HEK293 (cell line): ENCODE measurements at regions not wholly inside any gene's neighbourhood (a gene's known extent, or its start where the extent isn't known, plus 50 kb on each side); places are given as distances from the start of the nearest gene placed in this dataset.

Experiments
- CTCF ChIA-PET: fragments of 350-600 bp; formaldehyde crosslinking; extraction: SDS; loops from one replicate; lab custom pipeline; 2021; ENCODE audit warnings: antibody characterized with exemption; lab: Yijun Ruan, JAX
- POLR2A ChIA-PET: fragments of 300-600 bp; formaldehyde crosslinking; extraction: SDS; loops from one replicate; lab custom pipeline; 2020; ENCODE audit warnings: antibody characterized with exemption, inconsistent platforms; lab: Yijun Ruan, JAX
- H3K27ac ChIP-seq: fragments of 200-500 bp; sonication (Bioruptor generic); 2 replicates; pipeline ENCODE4 v1.5.1; 2014; ENCODE audit warnings: low read depth, low read length, control low read depth, inconsistent platforms; ENCODE audit errors: extremely low read depth
- H3K36me3 ChIP-seq, 2 experiments: fragments of 200-500 bp in 1 of 2; sonication (Bioruptor generic) in 1 of 2; 1 replicate in 1 of 2; 2 replicates in 1 of 2; pipeline ENCODE4 v1.5.1; 2014 to 2017; ENCODE audit warnings: inconsistent platforms in 2 of 2, low read length in 2 of 2; ENCODE audit not compliant: control insufficient read depth in 2 of 2, insufficient read depth in 1 of 2
- H3K4me1 ChIP-seq: fragments of 200-500 bp; sonication (Bioruptor generic); 2 replicates; pipeline ENCODE4 v1.5.1; 2014; ENCODE audit warnings: mild to moderate bottlenecking, low read length, inconsistent platforms; ENCODE audit not compliant: control insufficient read depth, insufficient read depth
- H3K4me3 ChIP-seq: 2 replicates; pipeline ENCODE4 v1.5.1; 2011; ENCODE audit warnings: low read depth, mild to moderate bottlenecking, control low read depth, low read length, moderate library complexity
- H3K9me3 ChIP-seq: fragments of 200-500 bp; sonication (Bioruptor generic); 2 replicates; pipeline ENCODE4 v1.5.1; 2014; ENCODE audit warnings: low read depth, low read length, inconsistent platforms; ENCODE audit not compliant: control insufficient read depth, insufficient read depth
- BCL11B ChIP-seq: fragments of 450-650 bp; formaldehyde crosslinking; IDR thresholded peaks from 2 replicates; pipeline ENCODE4 v1.5.1; 2016; ENCODE audit warnings: low read depth, missing biosample characterization, missing genetic modification characterization
- KLF16 ChIP-seq: fragments of 450-650 bp; formaldehyde crosslinking; IDR thresholded peaks from 2 replicates; pipeline ENCODE4 v1.5.1; 2017; ENCODE audit warnings: missing biosample characterization, missing genetic modification characterization
- KLF8 ChIP-seq: fragments of 450-650 bp; formaldehyde crosslinking; IDR thresholded peaks from 2 replicates; pipeline ENCODE4 v1.5.1; 2016; ENCODE audit warnings: missing biosample characterization, missing genetic modification characterization
- MZF1 ChIP-seq: fragments of 450-650 bp; formaldehyde crosslinking; IDR thresholded peaks from 2 replicates; pipeline ENCODE4 v1.5.1; 2017; ENCODE audit warnings: missing biosample characterization, missing genetic modification characterization, borderline replicate concordance
- PRDM1 ChIP-seq: fragments of 450-650 bp; formaldehyde crosslinking; IDR thresholded peaks from 2 replicates; pipeline ENCODE4; 2016; ENCODE audit warnings: missing biosample characterization, missing genetic modification characterization
- REPIN1 ChIP-seq: fragments of 450-650 bp; formaldehyde crosslinking; IDR thresholded peaks from 2 replicates; pipeline ENCODE4 v1.5.1; 2017; ENCODE audit warnings: missing biosample characterization, missing genetic modification characterization, low read depth
- ZBTB48 ChIP-seq: fragments of 450-650 bp; formaldehyde crosslinking; IDR thresholded peaks from 2 replicates; pipeline ENCODE4 v1.5.1; 2016; ENCODE audit warnings: missing biosample characterization, missing genetic modification characterization
- ZFP3 ChIP-seq: fragments of 450-650 bp; formaldehyde crosslinking; IDR thresholded peaks from 2 replicates; pipeline ENCODE4 v1.5.1; 2016; ENCODE audit warnings: low read depth, missing biosample characterization, missing genetic modification characterization
- ZNF23 ChIP-seq: fragments of 450-650 bp; formaldehyde crosslinking; IDR thresholded peaks from 2 replicates; pipeline ENCODE4 v1.5.1; 2016; ENCODE audit warnings: missing biosample characterization, missing genetic modification characterization, borderline replicate concordance
- ZNF292 ChIP-seq: fragments of 450-650 bp; formaldehyde crosslinking; IDR thresholded peaks from 2 replicates; pipeline ENCODE4 v1.5.1; 2016; ENCODE audit warnings: low read depth, missing biosample characterization, missing genetic modification characterization, borderline replicate concordance
- ZNF521 ChIP-seq: fragments of 450-650 bp; formaldehyde crosslinking; IDR thresholded peaks from 2 replicates; pipeline ENCODE4 v1.5.1; 2017; ENCODE audit warnings: missing biosample characterization, mild to moderate bottlenecking, missing genetic modification characterization
- ZNF654 ChIP-seq: fragments of 450-650 bp; formaldehyde crosslinking; IDR thresholded peaks from 2 replicates; pipeline ENCODE4 v1.5.1; 2016; ENCODE audit warnings: low read depth, missing biosample characterization, missing genetic modification characterization
- ZNF658 ChIP-seq: fragments of 450-650 bp; formaldehyde crosslinking; IDR thresholded peaks from 2 replicates; pipeline ENCODE4; 2016; ENCODE audit warnings: missing biosample characterization, missing genetic modification characterization
- ZNF660 ChIP-seq: fragments of 450-650 bp; IDR thresholded peaks from 2 replicates; pipeline ENCODE4 v1.5.1; 2018; ENCODE audit warnings: missing biosample characterization, mild to moderate bottlenecking, missing genetic modification characterization
- TF ChIP-seq, protein P1 (sequence below): fragments of 450-650 bp; formaldehyde crosslinking; IDR thresholded peaks from 2 replicates; pipeline ENCODE4 v1.5.1; 2016; ENCODE audit warnings: missing biosample characterization, missing genetic modification characterization
- TF ChIP-seq, protein P2 (sequence below): fragments of 450-650 bp; formaldehyde crosslinking; IDR thresholded peaks from 2 replicates; pipeline ENCODE4 v1.5.1; 2016; ENCODE audit warnings: missing biosample characterization, missing genetic modification characterization
- TF ChIP-seq, protein P3 (sequence below): fragments of 450-650 bp; formaldehyde crosslinking; IDR thresholded peaks from 2 replicates; pipeline ENCODE4 v1.5.1; 2017; ENCODE audit warnings: missing biosample characterization, missing genetic modification characterization
- TF ChIP-seq, protein P4 (sequence below): fragments of 450-650 bp; formaldehyde crosslinking; conservative IDR thresholded peaks from 2 replicates; pipeline ENCODE4 v1.5.1; 2016; ENCODE audit warnings: low read depth, missing biosample characterization, missing genetic modification characterization
- TF ChIP-seq, protein P5 (sequence below): fragments of 450-650 bp; formaldehyde crosslinking; IDR thresholded peaks from 2 replicates; pipeline ENCODE4 v1.5.1; 2017; ENCODE audit warnings: missing biosample characterization, missing genetic modification characterization
- TF ChIP-seq, protein P6 (sequence below): fragments of 450-650 bp; formaldehyde crosslinking; IDR thresholded peaks from 2 replicates; pipeline ENCODE4 v1.5.1; 2016; ENCODE audit warnings: missing biosample characterization, missing genetic modification characterization

DNA sequence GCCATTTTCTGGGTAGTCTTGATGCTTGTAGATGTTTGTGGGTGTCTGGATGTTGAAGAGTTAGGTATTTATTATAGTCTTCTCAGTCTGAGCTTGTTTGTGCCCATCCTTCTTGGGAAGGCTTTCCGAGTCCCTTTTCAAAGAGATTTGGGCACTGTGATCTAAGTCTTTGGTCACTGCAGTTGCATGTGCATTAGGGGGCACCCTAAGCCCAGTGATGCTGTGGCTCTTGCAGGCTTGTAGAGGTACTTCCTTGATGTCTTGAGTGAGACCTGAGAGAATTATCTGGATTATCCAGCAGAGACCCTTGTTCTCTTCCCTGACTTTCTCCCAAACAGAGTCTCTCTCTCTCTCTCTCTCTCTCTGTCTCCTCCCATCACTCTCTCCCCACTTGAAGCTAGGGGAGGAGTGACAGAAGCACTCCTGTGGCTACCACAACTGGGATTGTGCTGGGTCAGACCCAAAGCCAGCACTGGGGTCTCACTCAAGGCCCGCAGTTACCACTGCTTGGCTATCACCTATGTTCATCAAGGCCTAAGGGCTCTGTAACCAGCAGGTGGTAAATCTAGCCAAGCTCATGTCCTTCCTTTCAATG, 68.5 kb downstream of the TMCO5A start:
- Histone ChIP-seq H3K9me3 (no peaks in the 10 kb centered on the region), H3K36me3 (no peaks in the 10 kb centered on the region), H3K4me1 (no peaks in the 10 kb centered on the region), H3K27ac (no peak overlapping the region), H3K4me3 (no peak overlapping the region)
- POLR2A ChIA-PET = no interaction called here
- no peak for TF ChIP-seq ZNF658 (tag by site-specific recombination)
- no peak for TF ChIP-seq ZNF292 (tag by site-specific recombination)
- 0 out of 2 replicates have a peak, but pooled peaks have one; percentile 27 for TF ChIP-seq ZNF660 (tag by site-specific recombination)
- TF ChIP-seq ZBTB48 (tag by site-specific recombination) = no peak
- TF ChIP-seq ZNF654 = peak; percentile 56
- TF ChIP-seq ZFP3 = no peak
- TF ChIP-seq, protein P1, sequence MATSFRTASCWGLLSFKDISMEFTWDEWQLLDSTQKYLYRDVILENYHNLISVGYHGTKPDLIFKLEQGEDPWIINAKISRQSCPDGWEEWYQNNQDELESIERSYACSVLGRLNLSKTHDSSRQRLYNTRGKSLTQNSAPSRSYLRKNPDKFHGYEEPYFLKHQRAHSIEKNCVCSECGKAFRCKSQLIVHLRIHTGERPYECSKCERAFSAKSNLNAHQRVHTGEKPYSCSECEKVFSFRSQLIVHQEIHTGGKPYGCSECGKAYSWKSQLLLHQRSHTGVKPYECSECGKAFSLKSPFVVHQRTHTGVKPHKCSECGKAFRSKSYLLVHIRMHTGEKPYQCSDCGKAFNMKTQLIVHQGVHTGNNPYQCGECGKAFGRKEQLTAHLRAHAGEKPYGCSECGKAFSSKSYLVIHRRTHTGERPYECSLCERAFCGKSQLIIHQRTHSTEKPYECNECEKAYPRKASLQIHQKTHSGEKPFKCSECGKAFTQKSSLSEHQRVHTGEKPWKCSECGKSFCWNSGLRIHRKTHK (tag by site-specific recombination) = no peak
- no peak for TF ChIP-seq BCL11B (tag by site-specific recombination)
- TF ChIP-seq KLF8 (tag by site-specific recombination) = no peak
- no peak for TF ChIP-seq REPIN1
- TF ChIP-seq, protein P2, sequence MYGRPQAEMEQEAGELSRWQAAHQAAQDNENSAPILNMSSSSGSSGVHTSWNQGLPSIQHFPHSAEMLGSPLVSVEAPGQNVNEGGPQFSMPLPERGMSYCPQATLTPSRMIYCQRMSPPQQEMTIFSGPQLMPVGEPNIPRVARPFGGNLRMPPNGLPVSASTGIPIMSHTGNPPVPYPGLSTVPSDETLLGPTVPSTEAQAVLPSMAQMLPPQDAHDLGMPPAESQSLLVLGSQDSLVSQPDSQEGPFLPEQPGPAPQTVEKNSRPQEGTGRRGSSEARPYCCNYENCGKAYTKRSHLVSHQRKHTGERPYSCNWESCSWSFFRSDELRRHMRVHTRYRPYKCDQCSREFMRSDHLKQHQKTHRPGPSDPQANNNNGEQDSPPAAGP (tag by site-specific recombination) = no peak
- TF ChIP-seq, protein P3, sequence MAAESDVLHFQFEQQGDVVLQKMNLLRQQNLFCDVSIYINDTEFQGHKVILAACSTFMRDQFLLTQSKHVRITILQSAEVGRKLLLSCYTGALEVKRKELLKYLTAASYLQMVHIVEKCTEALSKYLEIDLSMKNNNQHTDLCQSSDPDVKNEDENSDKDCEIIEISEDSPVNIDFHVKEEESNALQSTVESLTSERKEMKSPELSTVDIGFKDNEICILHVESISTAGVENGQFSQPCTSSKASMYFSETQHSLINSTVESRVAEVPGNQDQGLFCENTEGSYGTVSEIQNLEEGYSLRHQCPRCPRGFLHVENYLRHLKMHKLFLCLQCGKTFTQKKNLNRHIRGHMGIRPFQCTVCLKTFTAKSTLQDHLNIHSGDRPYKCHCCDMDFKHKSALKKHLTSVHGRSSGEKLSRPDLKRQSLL (tag by site-specific recombination) = no peak
- no peak for TF ChIP-seq MZF1
- no peak for TF ChIP-seq ZNF23 (tag by site-specific recombination)
- TF ChIP-seq, protein P4, sequence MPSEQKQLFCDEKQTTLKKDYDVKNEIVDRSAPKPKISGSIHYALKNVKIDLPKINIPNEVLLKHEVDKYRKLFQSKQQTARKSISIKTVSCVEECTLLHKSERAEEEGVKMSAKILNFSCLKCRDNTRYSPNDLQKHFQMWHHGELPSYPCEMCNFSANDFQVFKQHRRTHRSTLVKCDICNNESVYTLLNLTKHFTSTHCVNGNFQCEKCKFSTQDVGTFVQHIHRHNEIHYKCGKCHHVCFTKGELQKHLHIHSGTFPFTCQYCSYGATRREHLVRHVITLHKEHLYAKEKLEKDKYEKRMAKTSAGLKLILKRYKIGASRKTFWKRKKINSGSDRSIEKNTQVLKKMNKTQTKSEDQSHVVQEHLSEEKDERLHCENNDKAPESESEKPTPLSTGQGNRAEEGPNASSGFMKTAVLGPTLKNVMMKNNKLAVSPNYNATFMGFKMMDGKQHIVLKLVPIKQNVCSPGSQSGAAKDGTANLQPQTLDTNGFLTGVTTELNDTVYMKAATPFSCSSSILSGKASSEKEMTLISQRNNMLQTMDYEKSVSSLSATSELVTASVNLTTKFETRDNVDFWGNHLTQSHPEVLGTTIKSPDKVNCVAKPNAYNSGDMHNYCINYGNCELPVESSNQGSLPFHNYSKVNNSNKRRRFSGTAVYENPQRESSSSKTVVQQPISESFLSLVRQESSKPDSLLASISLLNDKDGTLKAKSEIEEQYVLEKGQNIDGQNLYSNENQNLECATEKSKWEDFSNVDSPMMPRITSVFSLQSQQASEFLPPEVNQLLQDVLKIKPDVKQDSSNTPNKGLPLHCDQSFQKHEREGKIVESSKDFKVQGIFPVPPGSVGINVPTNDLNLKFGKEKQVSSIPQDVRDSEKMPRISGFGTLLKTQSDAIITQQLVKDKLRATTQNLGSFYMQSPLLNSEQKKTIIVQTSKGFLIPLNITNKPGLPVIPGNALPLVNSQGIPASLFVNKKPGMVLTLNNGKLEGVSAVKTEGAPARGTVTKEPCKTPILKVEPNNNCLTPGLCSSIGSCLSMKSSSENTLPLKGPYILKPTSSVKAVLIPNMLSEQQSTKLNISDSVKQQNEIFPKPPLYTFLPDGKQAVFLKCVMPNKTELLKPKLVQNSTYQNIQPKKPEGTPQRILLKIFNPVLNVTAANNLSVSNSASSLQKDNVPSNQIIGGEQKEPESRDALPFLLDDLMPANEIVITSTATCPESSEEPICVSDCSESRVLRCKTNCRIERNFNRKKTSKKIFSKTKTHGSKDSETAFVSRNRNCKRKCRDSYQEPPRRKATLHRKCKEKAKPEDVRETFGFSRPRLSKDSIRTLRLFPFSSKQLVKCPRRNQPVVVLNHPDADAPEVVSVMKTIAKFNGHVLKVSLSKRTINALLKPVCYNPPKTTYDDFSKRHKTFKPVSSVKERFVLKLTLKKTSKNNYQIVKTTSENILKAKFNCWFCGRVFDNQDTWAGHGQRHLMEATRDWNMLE (tag by site-specific recombination) = no peak
- TF ChIP-seq, protein P5, sequence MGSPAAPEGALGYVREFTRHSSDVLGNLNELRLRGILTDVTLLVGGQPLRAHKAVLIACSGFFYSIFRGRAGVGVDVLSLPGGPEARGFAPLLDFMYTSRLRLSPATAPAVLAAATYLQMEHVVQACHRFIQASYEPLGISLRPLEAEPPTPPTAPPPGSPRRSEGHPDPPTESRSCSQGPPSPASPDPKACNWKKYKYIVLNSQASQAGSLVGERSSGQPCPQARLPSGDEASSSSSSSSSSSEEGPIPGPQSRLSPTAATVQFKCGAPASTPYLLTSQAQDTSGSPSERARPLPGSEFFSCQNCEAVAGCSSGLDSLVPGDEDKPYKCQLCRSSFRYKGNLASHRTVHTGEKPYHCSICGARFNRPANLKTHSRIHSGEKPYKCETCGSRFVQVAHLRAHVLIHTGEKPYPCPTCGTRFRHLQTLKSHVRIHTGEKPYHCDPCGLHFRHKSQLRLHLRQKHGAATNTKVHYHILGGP (tag by site-specific recombination) = no peak
- no peak for TF ChIP-seq PRDM1
- no peak for TF ChIP-seq ZNF521 (tag by site-specific recombination)
- TF ChIP-seq, protein P6, sequence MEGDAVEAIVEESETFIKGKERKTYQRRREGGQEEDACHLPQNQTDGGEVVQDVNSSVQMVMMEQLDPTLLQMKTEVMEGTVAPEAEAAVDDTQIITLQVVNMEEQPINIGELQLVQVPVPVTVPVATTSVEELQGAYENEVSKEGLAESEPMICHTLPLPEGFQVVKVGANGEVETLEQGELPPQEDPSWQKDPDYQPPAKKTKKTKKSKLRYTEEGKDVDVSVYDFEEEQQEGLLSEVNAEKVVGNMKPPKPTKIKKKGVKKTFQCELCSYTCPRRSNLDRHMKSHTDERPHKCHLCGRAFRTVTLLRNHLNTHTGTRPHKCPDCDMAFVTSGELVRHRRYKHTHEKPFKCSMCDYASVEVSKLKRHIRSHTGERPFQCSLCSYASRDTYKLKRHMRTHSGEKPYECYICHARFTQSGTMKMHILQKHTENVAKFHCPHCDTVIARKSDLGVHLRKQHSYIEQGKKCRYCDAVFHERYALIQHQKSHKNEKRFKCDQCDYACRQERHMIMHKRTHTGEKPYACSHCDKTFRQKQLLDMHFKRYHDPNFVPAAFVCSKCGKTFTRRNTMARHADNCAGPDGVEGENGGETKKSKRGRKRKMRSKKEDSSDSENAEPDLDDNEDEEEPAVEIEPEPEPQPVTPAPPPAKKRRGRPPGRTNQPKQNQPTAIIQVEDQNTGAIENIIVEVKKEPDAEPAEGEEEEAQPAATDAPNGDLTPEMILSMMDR (tag by site-specific recombination) = peak; percentile 57
- no peak for TF ChIP-seq KLF16 (tag by site-specific recombination)
- CTCF ChIA-PET = interaction anchor here (0.6 to 2.7 kb wide), 19 partner anchors 12 to 703 kb away, joined by 3 to 14 read pairs (median 4); partner anchors contain the start of gene SPRED1
